ENCODE measurements at regions not wholly inside any gene's neighbourhood (a gene's known extent, or its start where the extent isn't known, plus 50 kb on each side); places are given as distances from the start of the nearest gene placed in this dataset.

DNA sequence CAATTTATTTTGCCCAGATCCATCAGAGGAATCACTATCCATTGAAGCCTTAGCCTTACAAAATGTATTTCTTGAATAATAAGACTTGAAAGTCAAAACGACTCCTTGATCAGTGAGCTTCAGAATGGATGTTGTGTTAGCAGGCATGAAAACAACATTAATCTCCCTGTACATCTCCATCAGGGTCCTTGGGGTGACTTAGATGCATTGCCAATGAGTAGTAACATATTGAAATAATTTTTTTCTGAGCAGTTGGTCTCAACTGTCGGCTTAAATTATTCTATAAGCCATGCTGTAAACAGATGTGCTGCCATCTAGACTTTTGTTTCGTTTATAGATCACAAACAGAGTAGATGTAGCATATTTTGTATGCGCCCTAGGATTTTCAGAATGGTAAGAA, 482.0 kb downstream of the AMY1C start:
- no peak for TF ChIP-seq CTCF (IDR thresholded peaks at IDR 0.05 in 8 of 11, conservative IDR thresholded peaks at IDR 0.05 in 3 of 11)
- TF ChIP-seq POLR2A (IDR thresholded peaks at IDR 0.05) = no peak
- TF ChIP-seq POLR2AphosphoS5 (IDR thresholded peaks at IDR 0.05) = no peak
